ENCODE measurements at regions not wholly inside any gene's neighbourhood (a gene's known extent, or its start where the extent isn't known, plus 50 kb on each side); places are given as distances from the start of the nearest gene placed in this dataset.

- no peak overlapping the region for H3K4me3 ChIP-seq (ENCODE audit: low read depth, low read length)
- DNase-seq (ENCODE audit: low read depth), result no peak
Measured at GRCh38 chr2:147211484-147211883, 633.3 kb upstream of the ACVR2A start.

GRCh38 chr2:147204102-147204501 lies 640.7 kb upstream of the ACVR2A start:
- DNase-seq (ENCODE audit: low read depth), result peak; percentile 25
- no peak overlapping the region for H3K4me3 ChIP-seq (ENCODE audit: low read depth, low read length)

GRCh38 chr2:147198651-147199171 lies 646.1 kb upstream of the ACVR2A start:
- H3K4me3 ChIP-seq (ENCODE audit: low read depth, low read length), result no peak overlapping the region
- DNase-seq (ENCODE audit: low read depth), result no peak

- DNase-seq (ENCODE audit: low read depth), result no peak
- no peak overlapping the region for H3K4me3 ChIP-seq (ENCODE audit: low read depth, low read length)
Measured at GRCh38 chr2:147197754-147198483, 646.9 kb upstream of the ACVR2A start.

GRCh38 chr2:147182260-147182659 lies 662.6 kb upstream of the ACVR2A start:
- no peak overlapping the region for H3K4me3 ChIP-seq (ENCODE audit: low read depth, low read length)
- DNase-seq (ENCODE audit: low read depth), result no peak

- no peak for DNase-seq (ENCODE audit: low read depth)
- no peak overlapping the region for H3K4me3 ChIP-seq (ENCODE audit: low read depth, low read length)
Measured at GRCh38 chr2:147181351-147182029, 663.3 kb upstream of the ACVR2A start.

- no peak for DNase-seq (ENCODE audit: low read depth)
- H3K4me3 ChIP-seq (ENCODE audit: low read depth, low read length), result no peak overlapping the region
Measured at GRCh38 chr2:147177071-147177857, 667.6 kb upstream of the ACVR2A start.

GRCh38 chr2:147174824-147175254 lies 670.0 kb upstream of the ACVR2A start:
- DNase-seq (ENCODE audit: low read depth), result no peak
- no peak overlapping the region for H3K4me3 ChIP-seq (ENCODE audit: low read depth, low read length)

GRCh38 chr2:147173798-147174197 lies 671.0 kb upstream of the ACVR2A start:
- no peak for DNase-seq (ENCODE audit: low read depth)
- H3K4me3 ChIP-seq (ENCODE audit: low read depth, low read length), result no peak overlapping the region

GRCh38 chr2:147173189-147173581 lies 671.6 kb upstream of the ACVR2A start:
- H3K4me3 ChIP-seq (ENCODE audit: low read depth, low read length), result no peak overlapping the region
- DNase-seq (ENCODE audit: low read depth), result no peak

- no peak overlapping the region for H3K4me3 ChIP-seq (ENCODE audit: low read depth, low read length)
- DNase-seq (ENCODE audit: low read depth), result no peak
Measured at GRCh38 chr2:147172493-147173188, 672.2 kb upstream of the ACVR2A start.

- H3K4me3 ChIP-seq (ENCODE audit: low read depth, low read length), result no peak overlapping the region
- DNase-seq (ENCODE audit: low read depth), result no peak
Measured at GRCh38 chr2:147171941-147172340, 672.9 kb upstream of the ACVR2A start.

- no peak overlapping the region for H3K4me3 ChIP-seq (ENCODE audit: low read depth, low read length)
- no peak for DNase-seq (ENCODE audit: low read depth)
Measured at GRCh38 chr2:147170932-147171331, 673.9 kb upstream of the ACVR2A start.

GRCh38 chr2:147165697-147166382 lies 679.0 kb upstream of the ACVR2A start:
- no peak for DNase-seq (ENCODE audit: low read depth)

GRCh38 chr2:147164563-147164962 lies 680.3 kb upstream of the ACVR2A start:
- no peak overlapping the region for H3K4me3 ChIP-seq (ENCODE audit: low read depth, low read length)
- no peak for DNase-seq (ENCODE audit: low read depth)

More at GRCh38 chr2:147165697-147166382, 679.0 kb upstream of the ACVR2A start:
- H3K4me3 ChIP-seq (ENCODE audit: low read depth, low read length), result no peak overlapping the region

- no peak for DNase-seq (ENCODE audit: low read depth)
Measured at GRCh38 chr2:147161746-147162145, 683.1 kb upstream of the ACVR2A start.

GRCh38 chr2:147156970-147157369 lies 687.9 kb upstream of the ACVR2A start:
- no peak overlapping the region for H3K4me3 ChIP-seq (ENCODE audit: low read depth, low read length)
- DNase-seq (ENCODE audit: low read depth), result no peak

More at GRCh38 chr2:147161746-147162145, 683.1 kb upstream of the ACVR2A start:
- no peak overlapping the region for H3K4me3 ChIP-seq (ENCODE audit: low read depth, low read length)

- DNase-seq (ENCODE audit: low read depth), result no peak
- no peak overlapping the region for H3K4me3 ChIP-seq (ENCODE audit: low read depth, low read length)
Measured at GRCh38 chr2:147150241-147150635, 694.6 kb upstream of the ACVR2A start.

Data from skeletal muscle cell (primary cell).